ENCODE measurements at regions not wholly inside any gene's neighbourhood (a gene's known extent, or its start where the extent isn't known, plus 50 kb on each side); places are given as distances from the start of the nearest gene placed in this dataset.

- Mint-ChIP-seq H3K9me3 (peaks cover 19% of the 10 kb centered on the region), H3K4me1 (peaks cover 13% of the 10 kb centered on the region), H3K27me3 (ENCODE audit: low read depth) (no peaks in the 10 kb centered on the region), H3K27ac (no peak overlapping the region), H3K36me3 (no peaks in the 10 kb centered on the region), H3K4me3 (no peak overlapping the region)
- no peak for DNase-seq (ENCODE audit: low spot score in 2 of 2, unreplicated experiment in 2 of 2)
- no peak for TF ChIP-seq CTCF (IDR thresholded peaks at IDR 0.05; ENCODE audit: unreplicated experiment)
These were observed 245.9 kb upstream of the PHYHIPL start for GRCh38 chr10:58930500-58930899.

- H3K4me1 Mint-ChIP-seq: peaks cover 13% of the 10 kb centered on the region
- H3K27me3 Mint-ChIP-seq (ENCODE audit: low read depth): no peaks in the 10 kb centered on the region
- no peaks in the 10 kb centered on the region for H3K36me3 Mint-ChIP-seq
- TF ChIP-seq CTCF (IDR thresholded peaks at IDR 0.05; ENCODE audit: unreplicated experiment): no peak
- DNase-seq (ENCODE audit: low spot score in 2 of 2, unreplicated experiment in 2 of 2): no peak
- no peak overlapping the region for H3K27ac Mint-ChIP-seq
- H3K9me3 Mint-ChIP-seq: peaks cover 9% of the 10 kb centered on the region
- H3K4me3 Mint-ChIP-seq: no peak overlapping the region
These were observed 244.3 kb upstream of the PHYHIPL start for GRCh38 chr10:58932126-58932525.

GRCh38 chr10:58932577-58933314 is 243.7 kb upstream of the PHYHIPL start:
- no peak for DNase-seq (ENCODE audit: low spot score in 2 of 2, unreplicated experiment in 2 of 2)
- TF ChIP-seq CTCF (IDR thresholded peaks at IDR 0.05; ENCODE audit: unreplicated experiment): no peak
- no peak overlapping the region for H3K27ac Mint-ChIP-seq
- H3K4me3 Mint-ChIP-seq: no peak overlapping the region
- peaks cover 3% of the 10 kb centered on the region for H3K9me3 Mint-ChIP-seq
- H3K36me3 Mint-ChIP-seq: no peaks in the 10 kb centered on the region
- peaks cover 13% of the 10 kb centered on the region for H3K4me1 Mint-ChIP-seq
- no peaks in the 10 kb centered on the region for H3K27me3 Mint-ChIP-seq (ENCODE audit: low read depth)

- no peak for DNase-seq (ENCODE audit: low spot score in 2 of 2, unreplicated experiment in 2 of 2)
- Mint-ChIP-seq H3K27me3 (ENCODE audit: low read depth) (no peaks in the 10 kb centered on the region), H3K4me3 (no peak overlapping the region), H3K9me3 (peaks cover 5% of the 10 kb centered on the region), H3K4me1 (peaks cover 4% of the 10 kb centered on the region), H3K36me3 (no peaks in the 10 kb centered on the region), H3K27ac (no peak overlapping the region)
- TF ChIP-seq CTCF (IDR thresholded peaks at IDR 0.05; ENCODE audit: unreplicated experiment): no peak
These were observed 240.1 kb upstream of the PHYHIPL start for GRCh38 chr10:58936364-58936763.

- H3K9me3 Mint-ChIP-seq: peaks cover 9% of the 10 kb centered on the region
- no peak for DNase-seq (ENCODE audit: low spot score in 2 of 2, unreplicated experiment in 2 of 2)
- no peaks in the 10 kb centered on the region for H3K27me3 Mint-ChIP-seq (ENCODE audit: low read depth)
- no peak overlapping the region for H3K27ac Mint-ChIP-seq
- TF ChIP-seq CTCF (IDR thresholded peaks at IDR 0.05; ENCODE audit: unreplicated experiment): no peak
- no peaks in the 10 kb centered on the region for H3K36me3 Mint-ChIP-seq
- no peak overlapping the region for H3K4me3 Mint-ChIP-seq
- no peaks in the 10 kb centered on the region for H3K4me1 Mint-ChIP-seq
These were observed 239.0 kb upstream of the PHYHIPL start for GRCh38 chr10:58937423-58937822.
